ENCODE measurements at regions not wholly inside any gene's neighbourhood (a gene's known extent, or its start where the extent isn't known, plus 50 kb on each side); places are given as distances from the start of the nearest gene placed in this dataset.
"Not testable (repeated sequence)": the region's sequence is repeated elsewhere in the genome, so short reads cannot be mapped to it uniquely, and the experiment has no call there.

GRCh38 chr5:93359296-93359959 is 221.6 kb downstream of the NR2F1-AS1 start:
- no peak for DNase-seq
- H3K27me3 ChIP-seq (ENCODE audit: control insufficient read depth, insufficient read depth, low read length): no peaks in the 10 kb centered on the region
- H3K36me3 ChIP-seq (replicated peaks; ENCODE audit: control insufficient read depth, insufficient read depth, low read length): no peaks in the 10 kb centered on the region
- H3K4me3 ChIP-seq (ENCODE audit: insufficient read depth, low read depth, low read length): no peak overlapping the region

DNA sequence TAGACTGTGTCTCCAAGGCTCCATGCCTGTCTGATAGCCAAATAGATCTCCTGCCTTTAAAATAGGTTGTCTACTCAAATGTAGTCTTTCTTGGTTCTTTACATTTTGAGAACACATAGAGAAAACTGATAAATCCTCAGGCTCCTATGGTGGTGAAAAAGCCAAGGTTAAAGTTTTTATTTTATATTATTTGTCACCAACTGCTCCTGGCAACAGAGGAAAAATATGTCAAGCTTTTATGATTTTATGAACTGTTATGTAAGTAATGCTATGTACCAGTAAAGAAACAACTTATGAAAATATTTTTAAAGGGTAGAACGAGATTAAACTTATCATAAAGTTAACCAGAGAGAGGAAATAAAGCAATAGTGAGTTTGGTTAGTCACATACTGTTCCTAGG is 222.8 kb downstream of the NR2F1-AS1 start:
- Histone ChIP-seq H3K36me3 (replicated peaks; ENCODE audit: control insufficient read depth, insufficient read depth, low read length) (no peaks in the 10 kb centered on the region), H3K27me3 (ENCODE audit: control insufficient read depth, insufficient read depth, low read length) (no peaks in the 10 kb centered on the region), H3K4me3 (ENCODE audit: insufficient read depth, low read depth, low read length) (no peak overlapping the region)
- DNase-seq: no peak

DNA sequence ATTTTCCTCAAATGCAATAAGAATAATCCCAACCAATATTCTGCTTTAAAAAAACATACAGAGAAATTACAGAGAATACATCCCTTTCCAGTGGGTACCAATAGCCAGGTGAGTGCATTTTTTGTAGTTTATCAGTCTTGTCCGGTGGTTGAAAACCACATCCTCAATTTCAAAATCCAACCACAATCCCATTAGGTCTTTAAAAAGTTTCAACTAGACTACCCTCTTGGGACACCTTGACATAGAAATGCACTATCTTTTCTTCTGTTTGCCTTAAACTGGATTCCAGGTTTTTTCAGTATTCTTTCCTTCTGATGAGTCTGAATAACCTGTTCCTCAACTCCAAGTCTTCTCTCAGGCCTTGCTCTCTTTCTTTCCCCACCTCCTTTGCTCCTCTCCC is 223.3 kb downstream of the NR2F1-AS1 start:
- Histone ChIP-seq H3K36me3 (replicated peaks; ENCODE audit: control insufficient read depth, insufficient read depth, low read length) (no peaks in the 10 kb centered on the region), H3K4me3 (ENCODE audit: insufficient read depth, low read depth, low read length) (no peak overlapping the region), H3K27me3 (ENCODE audit: control insufficient read depth, insufficient read depth, low read length) (no peaks in the 10 kb centered on the region)
- DNase-seq: no peak

GRCh38 chr5:93355691-93356090 is 225.3 kb downstream of the NR2F1-AS1 start:
- H3K36me3 ChIP-seq (replicated peaks; ENCODE audit: control insufficient read depth, insufficient read depth, low read length): no peaks in the 10 kb centered on the region

GRCh38 chr5:93352186-93352585 is 228.8 kb downstream of the NR2F1-AS1 start:
- no peak for DNase-seq
- Histone ChIP-seq H3K4me3 (ENCODE audit: insufficient read depth, low read depth, low read length) (no peak overlapping the region), H3K36me3 (replicated peaks; ENCODE audit: control insufficient read depth, insufficient read depth, low read length) (no peaks in the 10 kb centered on the region), H3K27me3 (ENCODE audit: control insufficient read depth, insufficient read depth, low read length) (no peaks in the 10 kb centered on the region)

More at GRCh38 chr5:93355691-93356090, 225.3 kb downstream of the NR2F1-AS1 start:
- H3K27me3 ChIP-seq (ENCODE audit: control insufficient read depth, insufficient read depth, low read length): no peaks in the 10 kb centered on the region
- no peak overlapping the region for H3K4me3 ChIP-seq (ENCODE audit: insufficient read depth, low read depth, low read length)
- DNase-seq: no peak

DNA sequence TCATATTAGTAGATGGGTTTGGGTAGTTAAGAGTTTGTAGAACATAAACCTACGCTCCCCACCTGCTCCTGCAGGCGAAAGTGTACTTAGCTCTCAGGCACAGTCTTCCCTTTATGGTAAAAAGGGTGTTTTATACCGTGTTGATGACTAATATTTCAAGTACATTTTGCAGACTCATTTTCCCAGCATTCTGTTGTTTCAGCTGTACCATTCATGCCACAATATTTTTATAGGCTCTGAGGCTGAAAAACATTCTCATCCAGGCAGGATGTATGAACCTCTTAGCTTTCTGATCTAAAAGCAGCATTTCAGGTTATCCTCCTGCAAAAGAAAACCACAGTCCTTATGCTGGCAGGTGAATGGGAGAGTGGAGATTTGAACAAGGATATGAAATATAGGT is 231.4 kb downstream of the NR2F1-AS1 start:
- Histone ChIP-seq H3K36me3 (replicated peaks; ENCODE audit: control insufficient read depth, insufficient read depth, low read length) (no peaks in the 10 kb centered on the region), H3K4me3 (ENCODE audit: insufficient read depth, low read depth, low read length) (no peak overlapping the region), H3K27me3 (ENCODE audit: control insufficient read depth, insufficient read depth, low read length) (no peaks in the 10 kb centered on the region)
- no peak for DNase-seq

DNA sequence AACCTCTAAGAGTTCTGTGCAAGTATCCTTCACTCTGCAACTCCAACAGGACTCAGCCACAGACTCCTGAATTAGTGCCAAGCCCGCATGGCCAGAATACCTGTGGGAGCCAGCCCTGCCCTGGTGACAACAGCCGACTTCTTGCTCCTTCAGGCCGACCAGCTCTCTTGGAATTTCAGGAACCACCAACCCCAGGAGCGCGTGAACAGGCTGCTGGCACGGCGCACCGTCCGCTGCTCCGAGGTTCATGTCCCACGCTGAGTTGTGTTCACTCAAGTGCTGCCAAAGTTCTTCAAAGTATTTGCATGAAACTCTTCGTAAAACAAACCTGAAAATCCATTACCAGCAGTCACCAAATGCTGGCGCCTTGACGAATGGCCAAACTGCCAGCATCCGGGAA is 232.8 kb downstream of the NR2F1-AS1 start:
- Histone ChIP-seq H3K4me3 (ENCODE audit: insufficient read depth, low read depth, low read length) (no peak overlapping the region), H3K27me3 (ENCODE audit: control insufficient read depth, insufficient read depth, low read length) (no peaks in the 10 kb centered on the region), H3K36me3 (replicated peaks; ENCODE audit: control insufficient read depth, insufficient read depth, low read length) (no peaks in the 10 kb centered on the region)
- DNase-seq: no peak

DNA sequence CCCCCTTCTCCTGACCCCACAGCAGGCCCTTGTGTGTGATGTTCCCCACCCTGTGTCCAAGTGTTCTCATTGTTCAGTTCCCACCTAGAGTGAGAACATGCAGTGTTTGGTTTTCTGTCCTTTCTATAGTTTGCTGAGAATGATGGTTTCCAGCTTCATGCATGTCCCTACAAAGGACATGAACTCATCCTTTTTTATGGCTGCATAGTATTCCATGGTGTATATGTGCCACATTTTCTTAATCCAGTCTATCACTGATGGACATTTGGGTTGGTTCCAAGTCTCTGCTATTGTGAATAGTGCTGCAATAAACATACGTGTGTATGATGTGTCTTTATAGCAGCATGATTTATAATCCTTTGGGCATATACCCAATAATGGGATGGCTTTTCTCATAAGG is 234.2 kb downstream of the NR2F1-AS1 start:
- not testable (repeated sequence) for DNase-seq; H3K36me3 ChIP-seq (replicated peaks; ENCODE audit: control insufficient read depth, insufficient read depth, low read length); H3K4me3 ChIP-seq (ENCODE audit: insufficient read depth, low read depth, low read length); H3K27me3 ChIP-seq (ENCODE audit: control insufficient read depth, insufficient read depth, low read length)

- H3K27me3 ChIP-seq (ENCODE audit: control insufficient read depth, insufficient read depth, low read length): no peaks in the 10 kb centered on the region
Observed at GRCh38 chr5:93346301-93346700, 234.7 kb downstream of the NR2F1-AS1 start.

DNA sequence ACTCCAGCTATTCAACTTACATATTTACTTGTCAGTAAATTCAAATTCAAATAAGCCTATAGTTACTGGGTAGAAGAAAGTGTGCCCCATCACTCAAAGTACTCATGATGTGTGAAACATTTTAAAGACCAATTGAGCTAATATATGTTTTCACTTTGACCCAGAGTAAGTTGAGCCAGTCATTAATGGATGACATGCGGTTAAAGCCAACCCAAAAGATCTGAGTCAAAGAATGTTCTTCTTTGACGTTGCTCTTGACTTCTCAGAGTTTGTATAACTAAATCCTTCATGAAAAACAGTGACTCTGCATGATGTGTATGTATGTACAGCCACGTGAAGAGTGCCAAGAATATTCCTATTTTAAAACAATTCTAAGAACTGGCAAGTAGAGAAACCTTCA is 237.4 kb downstream of the NR2F1-AS1 start:
- no peaks in the 10 kb centered on the region for H3K27me3 ChIP-seq (ENCODE audit: control insufficient read depth, insufficient read depth, low read length)
- H3K4me3 ChIP-seq (ENCODE audit: insufficient read depth, low read depth, low read length): no peak overlapping the region
- DNase-seq: no peak
- H3K36me3 ChIP-seq (replicated peaks; ENCODE audit: control insufficient read depth, insufficient read depth, low read length): no peaks in the 10 kb centered on the region

More at GRCh38 chr5:93346301-93346700, 234.7 kb downstream of the NR2F1-AS1 start:
- no peak for DNase-seq
- Histone ChIP-seq H3K4me3 (ENCODE audit: insufficient read depth, low read depth, low read length) (no peak overlapping the region), H3K36me3 (replicated peaks; ENCODE audit: control insufficient read depth, insufficient read depth, low read length) (no peaks in the 10 kb centered on the region)

DNA sequence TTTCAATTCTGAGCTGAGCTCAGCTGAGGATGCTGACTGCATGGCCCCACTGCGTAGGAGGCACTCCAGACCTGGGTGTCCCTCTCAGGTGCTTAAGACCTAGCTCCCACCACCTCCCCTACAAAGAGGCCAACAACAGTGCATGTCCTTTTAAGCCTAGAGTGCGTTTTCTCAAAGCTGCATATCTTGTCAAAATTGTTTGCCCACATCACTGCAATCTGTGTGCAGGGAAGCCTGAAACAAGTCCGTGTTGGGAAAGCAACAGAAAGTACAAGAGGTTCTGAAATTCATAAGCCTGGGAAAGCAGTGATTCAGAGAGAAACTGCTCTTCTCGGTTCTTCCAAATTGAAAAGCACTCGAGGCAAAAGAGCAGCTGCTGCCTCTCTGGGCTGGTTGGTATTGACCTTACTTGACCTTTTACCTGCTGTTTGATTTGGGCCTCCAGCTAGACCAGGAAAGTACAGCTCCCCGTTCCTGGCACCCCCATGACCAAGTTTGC is 238.4 kb downstream of the NR2F1-AS1 start:
- no peak for DNase-seq
- no peaks in the 10 kb centered on the region for H3K36me3 ChIP-seq (replicated peaks; ENCODE audit: control insufficient read depth, insufficient read depth, low read length)
- H3K4me3 ChIP-seq (ENCODE audit: insufficient read depth, low read depth, low read length): no peak overlapping the region
- no peaks in the 10 kb centered on the region for H3K27me3 ChIP-seq (ENCODE audit: control insufficient read depth, insufficient read depth, low read length)

DNA sequence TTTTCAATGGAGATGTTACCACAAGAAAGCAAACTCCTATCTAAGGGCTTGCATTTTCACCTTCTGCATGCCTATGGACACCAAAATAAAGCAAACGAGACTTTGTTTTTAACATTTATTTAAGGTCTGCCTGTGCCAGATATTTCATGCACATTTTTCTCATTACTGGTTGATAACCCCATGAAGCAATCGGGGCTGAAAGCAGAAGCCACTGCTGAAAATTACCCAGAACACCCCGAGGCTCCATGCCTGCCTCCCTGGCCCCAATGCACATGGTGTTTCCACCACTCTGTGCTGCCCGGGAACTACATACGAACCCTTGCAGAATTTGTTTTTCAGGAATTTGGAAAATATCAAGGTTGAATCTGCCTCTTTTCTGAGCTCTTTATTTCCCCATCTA is 240.1 kb downstream of the NR2F1-AS1 start:
- no peaks in the 10 kb centered on the region for H3K27me3 ChIP-seq (ENCODE audit: control insufficient read depth, insufficient read depth, low read length)
- no peak for DNase-seq
- no peak overlapping the region for H3K4me3 ChIP-seq (ENCODE audit: insufficient read depth, low read depth, low read length)
- no peaks in the 10 kb centered on the region for H3K36me3 ChIP-seq (replicated peaks; ENCODE audit: control insufficient read depth, insufficient read depth, low read length)

DNA sequence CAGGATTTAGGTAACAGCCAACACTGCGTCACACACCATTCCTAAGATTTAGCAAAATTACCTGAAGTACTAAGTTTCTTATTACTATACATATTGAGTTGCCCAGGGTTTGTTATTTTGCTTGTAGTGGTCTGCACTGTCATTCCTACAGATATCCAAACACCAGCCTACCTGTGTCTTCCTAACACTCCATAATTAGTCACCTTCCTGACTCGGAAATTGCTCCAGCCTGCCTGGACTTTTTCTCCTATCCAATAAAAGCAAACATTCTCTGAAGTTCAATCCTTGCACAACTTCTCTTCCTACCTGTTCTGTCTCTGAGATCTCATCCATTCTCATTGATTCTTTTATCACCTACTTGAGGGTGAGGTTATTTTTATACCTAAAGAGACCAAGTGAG is 243.9 kb downstream of the NR2F1-AS1 start:
- Histone ChIP-seq H3K27me3 (ENCODE audit: control insufficient read depth, insufficient read depth, low read length) (no peaks in the 10 kb centered on the region), H3K36me3 (replicated peaks; ENCODE audit: control insufficient read depth, insufficient read depth, low read length) (no peaks in the 10 kb centered on the region), H3K4me3 (ENCODE audit: insufficient read depth, low read depth, low read length) (no peak overlapping the region)
- DNase-seq: no peak

GRCh38 chr5:93336330-93337110 is 244.5 kb downstream of the NR2F1-AS1 start:
- Histone ChIP-seq H3K27me3 (ENCODE audit: control insufficient read depth, insufficient read depth, low read length) (no peaks in the 10 kb centered on the region), H3K4me3 (ENCODE audit: insufficient read depth, low read depth, low read length) (no peak overlapping the region), H3K36me3 (replicated peaks; ENCODE audit: control insufficient read depth, insufficient read depth, low read length) (no peaks in the 10 kb centered on the region)
- DNase-seq: no peak

- H3K36me3 ChIP-seq (replicated peaks; ENCODE audit: control insufficient read depth, insufficient read depth, low read length): no peaks in the 10 kb centered on the region
- DNase-seq: no peak
- H3K4me3 ChIP-seq (ENCODE audit: insufficient read depth, low read depth, low read length): no peak overlapping the region
- no peaks in the 10 kb centered on the region for H3K27me3 ChIP-seq (ENCODE audit: control insufficient read depth, insufficient read depth, low read length)
Observed at GRCh38 chr5:93331863-93332262, 249.2 kb downstream of the NR2F1-AS1 start.
